Head of caudate nucleus (tissue), 42 donors: ENCODE measurements at regions not wholly inside any gene's neighbourhood (a gene's known extent, or its start where the extent isn't known, plus 50 kb on each side); places are given as distances from the start of the nearest gene placed in this dataset.
"Not testable (repeated sequence)": the region's sequence is repeated elsewhere in the genome, so short reads cannot be mapped to it uniquely, and the experiment has no call there.

Experiments used
- DNase-seq, 42 donors: peaks; one replicate each; pipeline versions ENCODE4 v3.0.0 to v3.0.0-alpha.2; 2020 to 2021; ENCODE audit warnings: mixed read lengths in 7 of 42
- intact Hi-C: fragments of 100-400 bp; cut with DNase I; formaldehyde crosslinking; loops from one replicate; pipeline ENCODE4 v1.15.0; 2022

DNA sequence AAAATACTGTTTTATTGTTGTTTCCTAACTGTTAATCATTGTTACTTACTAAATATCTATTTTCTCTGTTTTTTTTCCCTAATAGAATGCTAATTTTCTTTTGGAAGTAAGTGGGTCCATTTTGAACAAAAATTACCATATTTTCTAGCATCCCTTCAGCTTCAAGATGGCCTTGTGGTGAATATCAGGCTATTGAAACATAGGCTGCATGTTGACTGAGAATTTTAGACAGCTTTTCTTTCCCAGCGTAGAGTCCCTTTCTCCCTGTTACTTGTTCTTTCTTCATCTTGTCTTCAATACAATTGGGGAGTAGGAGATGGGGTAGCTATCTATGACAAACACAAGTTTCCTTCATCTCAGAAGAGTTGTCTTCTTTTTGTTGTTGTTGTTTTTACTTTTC is 397.0 kb downstream of the DOK5 start:
- intact Hi-C loops = no loop called here
- DNase-seq = no peak

DNA sequence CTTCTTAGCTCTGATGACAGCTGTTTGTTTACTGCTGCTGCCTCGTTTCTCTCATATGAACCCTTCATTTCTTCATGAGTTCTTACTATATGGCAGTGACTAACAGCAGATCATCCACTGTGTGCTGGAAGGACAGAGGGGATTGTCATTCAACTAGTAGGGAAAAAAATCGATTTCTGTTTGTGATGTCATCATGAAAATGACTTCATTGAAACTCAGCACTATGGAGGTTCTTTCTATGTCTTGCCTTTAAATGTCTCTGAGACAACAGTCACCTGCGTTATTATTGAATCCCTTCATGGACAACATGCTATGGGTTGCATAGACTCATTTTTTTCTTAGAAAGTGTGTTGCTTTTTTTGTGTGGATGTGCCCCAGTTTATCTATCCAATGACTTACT is 394.4 kb downstream of the DOK5 start:
- DNase-seq = no peak
- intact Hi-C loops = no loop called here

DNA sequence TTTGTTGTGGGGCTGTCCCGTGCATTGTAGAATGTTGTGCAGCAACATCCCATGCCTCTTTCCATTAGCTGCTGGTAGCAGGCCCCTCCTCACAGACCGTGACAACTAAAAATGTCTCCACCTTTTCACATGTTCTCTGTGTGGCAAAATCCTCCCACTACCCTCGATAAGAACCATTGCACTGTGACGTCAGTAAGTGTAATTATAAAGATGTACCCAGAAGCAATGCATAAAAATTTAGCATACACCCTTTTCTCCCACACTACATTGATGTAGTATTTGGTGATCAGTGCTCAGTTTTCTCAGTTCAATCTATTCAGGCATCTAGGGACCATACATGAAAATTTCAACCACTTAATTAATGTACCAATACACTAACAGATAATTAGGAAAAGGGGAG is 389.9 kb downstream of the DOK5 start:
- intact Hi-C loops = no loop called here
- no peak for DNase-seq

DNA sequence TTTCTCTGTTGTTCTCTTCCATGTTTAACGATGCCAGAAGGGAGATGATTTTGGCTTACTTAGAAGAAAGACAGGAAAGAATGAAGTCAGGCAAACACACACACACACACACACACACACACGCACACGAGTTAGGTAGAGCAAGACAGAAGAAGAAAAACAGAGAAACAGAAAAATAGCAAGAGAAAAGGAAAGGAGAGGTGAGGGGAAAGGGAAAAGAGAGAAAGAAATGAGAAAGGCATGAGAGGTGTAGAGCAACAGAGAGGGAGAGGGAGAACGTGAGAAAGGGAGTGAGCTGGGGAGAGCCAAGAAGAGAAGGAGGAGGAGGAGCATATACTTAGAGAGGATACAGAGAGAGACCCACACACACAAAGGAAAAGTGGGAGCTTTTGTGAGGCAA is 385.3 kb downstream of the DOK5 start:
- no peak for DNase-seq
- intact Hi-C loops = no loop called here

DNA sequence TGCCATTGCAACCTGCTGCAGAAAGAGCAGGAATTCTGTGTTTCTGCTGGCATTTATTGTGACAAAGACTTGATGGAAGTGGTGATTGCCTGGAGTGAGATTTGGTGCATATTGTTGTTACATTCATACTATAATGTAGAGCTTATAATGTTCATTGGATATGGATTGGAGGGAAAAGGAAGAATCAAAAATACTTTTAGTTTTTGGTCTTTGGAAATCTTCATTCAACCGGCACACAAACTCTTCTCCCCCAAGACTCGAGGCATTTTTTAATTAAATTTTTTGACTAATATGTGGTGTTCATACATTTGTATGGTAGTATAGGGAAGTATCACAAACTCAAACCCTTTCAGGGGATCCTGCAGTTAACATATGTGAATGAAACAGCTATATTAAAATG is 380.8 kb downstream of the DOK5 start:
- intact Hi-C loops = no loop called here
- DNase-seq = no peak

DNA sequence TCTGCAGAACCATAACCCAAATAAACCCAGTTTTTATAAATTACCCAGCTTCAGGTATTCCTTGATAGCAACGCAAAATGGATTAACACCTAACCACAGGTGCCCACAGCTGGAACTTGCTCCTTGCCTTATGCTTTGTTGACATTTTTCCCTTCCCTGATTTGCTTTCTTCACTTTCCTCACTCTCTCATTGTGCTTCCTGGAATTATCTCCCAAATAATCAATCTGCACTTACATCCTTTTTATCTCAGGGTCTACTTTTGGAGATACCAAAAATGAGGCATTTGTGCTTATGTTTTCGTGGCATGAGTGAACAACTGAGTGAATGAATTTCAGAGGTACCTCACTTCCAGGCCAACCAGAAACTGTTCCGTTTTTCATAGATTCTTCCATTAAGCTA is 374.3 kb downstream of the DOK5 start:
- intact Hi-C loops = no loop called here
- no peak for DNase-seq

DNA sequence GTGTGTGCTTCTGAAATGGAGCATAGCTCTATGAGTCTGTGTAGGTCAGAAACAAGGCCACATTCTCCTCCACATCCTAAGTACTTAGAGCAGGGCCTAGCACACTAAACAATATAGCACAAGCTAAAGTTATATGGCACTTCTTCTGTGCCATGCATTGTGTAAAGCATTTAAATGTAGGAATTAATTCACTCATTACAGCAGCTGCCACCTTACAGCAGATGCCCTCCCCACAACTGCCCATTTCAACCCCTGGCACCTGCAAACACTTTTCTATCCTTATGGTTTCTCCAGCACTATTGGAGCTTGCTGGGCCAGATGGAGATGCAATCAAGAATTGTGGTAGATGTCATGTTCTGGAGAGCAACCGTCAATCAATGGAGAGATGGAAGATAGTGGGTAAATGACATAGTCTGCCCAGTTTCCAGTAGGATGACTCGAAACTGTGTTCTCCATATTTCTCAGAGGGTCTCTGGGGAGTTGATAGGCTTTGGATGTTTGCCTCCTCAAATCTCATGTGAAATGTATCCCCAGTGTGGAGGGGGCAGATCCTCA is 373.7 kb downstream of the DOK5 start:
- intact Hi-C loops = no loop called here
- no peak for DNase-seq

DNA sequence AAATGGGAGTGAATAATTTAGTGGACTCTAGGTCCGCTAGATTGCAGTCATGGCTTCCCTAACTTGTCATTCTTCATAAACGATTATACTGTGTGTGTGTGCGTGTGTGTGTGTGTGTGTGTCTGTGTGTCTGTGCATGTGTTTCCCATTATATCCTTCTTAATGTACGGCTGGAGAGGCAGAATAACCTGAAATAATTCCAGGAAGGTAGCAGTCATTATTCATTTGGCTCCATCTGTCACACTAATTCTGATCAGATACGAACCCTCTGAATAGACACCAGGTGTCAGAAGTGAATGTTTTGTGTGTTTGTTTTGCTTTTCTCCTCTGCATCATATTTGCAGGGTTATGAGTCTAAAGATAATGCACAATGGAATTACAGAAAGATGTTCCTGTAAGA is 372.9 kb downstream of the DOK5 start:
- DNase-seq = no peak
- intact Hi-C loops = no loop called here

DNA sequence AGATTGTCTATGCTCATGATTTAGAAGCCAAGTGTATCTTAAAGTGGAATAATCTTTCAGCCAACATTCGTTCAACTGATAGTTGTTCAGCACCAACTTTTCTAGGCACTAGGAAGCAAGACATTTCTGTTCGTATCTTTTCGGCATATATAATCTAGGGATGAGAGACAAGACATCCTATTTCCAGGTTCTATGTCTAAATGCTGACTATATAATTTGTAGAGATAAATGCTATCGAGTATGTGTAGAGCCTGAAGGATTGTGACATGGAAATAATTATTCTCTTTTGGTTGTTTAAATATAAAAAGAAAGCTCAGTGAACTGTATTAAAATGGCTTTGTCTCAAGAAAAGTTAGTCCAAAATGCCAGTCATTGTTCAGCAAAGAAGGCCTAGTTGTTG is 371.6 kb downstream of the DOK5 start:
- DNase-seq = no peak
- intact Hi-C loops = no loop called here

DNA sequence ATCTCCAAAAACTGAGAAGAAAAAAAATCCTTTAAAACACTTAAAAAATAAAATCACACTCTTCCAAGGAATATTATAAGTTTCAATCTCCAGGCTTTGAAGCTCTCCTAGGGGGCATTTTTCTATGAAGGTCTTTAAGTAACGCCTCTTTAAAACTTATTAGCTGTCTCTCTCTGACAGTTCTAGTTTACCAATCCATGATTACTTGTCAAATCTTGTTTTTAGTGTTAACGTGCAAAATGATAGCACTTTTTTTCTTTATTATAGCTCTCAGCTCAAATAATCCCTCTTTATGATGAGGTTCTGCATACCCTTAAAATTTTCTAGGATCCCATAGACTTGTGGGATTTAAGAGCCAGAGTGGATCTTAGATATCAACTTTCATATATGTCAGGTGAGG is 369.0 kb downstream of the DOK5 start:
- intact Hi-C loops = no loop called here
- DNase-seq = no peak

DNA sequence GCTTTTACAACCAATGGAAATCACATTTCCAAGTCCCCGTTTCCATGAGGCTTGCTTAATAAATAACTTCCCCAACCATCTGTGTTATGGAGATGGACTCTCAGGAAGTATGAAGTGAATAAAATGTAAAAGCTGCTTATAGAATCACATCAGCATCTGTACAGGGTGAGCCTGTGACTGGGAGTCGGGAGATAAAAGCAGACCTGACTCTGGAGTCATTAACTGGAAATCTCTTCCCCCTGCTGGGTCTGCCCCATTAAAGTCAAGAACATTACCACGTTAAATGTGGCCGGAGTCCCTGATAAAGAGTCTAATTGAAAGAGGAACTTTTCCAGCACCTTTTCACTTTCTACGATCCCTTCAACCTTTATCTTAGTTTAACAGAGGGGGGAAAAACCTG is 368.5 kb downstream of the DOK5 start:
- no peak for DNase-seq
- intact Hi-C loops = no loop called here

DNA sequence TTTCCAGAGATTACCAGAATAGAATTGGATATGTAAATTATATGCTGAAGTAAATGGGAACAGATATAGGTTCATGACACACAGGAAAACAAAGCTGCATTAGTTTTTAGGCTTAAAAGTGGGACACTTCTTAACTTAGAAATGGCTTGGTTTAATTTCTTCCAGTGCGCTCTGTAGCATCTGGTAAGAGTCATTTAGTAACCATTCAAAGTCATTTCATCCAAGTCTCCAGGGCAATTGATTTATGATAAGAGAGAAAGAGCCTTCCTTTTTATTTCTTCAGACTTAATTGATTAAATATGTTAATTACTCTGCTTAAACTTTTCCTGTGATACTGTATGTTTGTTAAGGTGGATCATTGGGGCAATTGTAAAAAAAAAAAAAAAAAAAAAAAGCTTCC is 368.0 kb downstream of the DOK5 start:
- intact Hi-C loops = no loop called here
- DNase-seq = no peak

DNA sequence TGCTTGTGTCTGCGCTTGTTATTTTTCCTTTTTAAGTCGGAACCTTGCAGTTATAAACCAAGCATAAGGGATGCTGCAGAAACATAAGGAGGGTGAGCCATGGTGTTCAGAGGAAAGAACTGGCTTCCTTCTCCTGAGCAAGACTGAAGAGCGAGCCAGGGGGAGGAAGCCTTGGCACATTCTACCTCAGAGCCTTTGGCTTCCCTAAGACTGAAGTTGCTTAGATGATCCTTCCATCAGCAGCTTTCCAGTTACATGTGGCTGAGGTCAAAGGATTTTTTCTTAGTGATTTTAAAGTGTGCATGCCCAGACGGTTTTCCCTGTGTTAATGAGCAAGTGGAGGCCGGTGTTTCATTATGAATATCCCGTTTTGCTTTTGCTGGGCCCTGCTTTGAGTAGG is 363.8 kb downstream of the DOK5 start:
- intact Hi-C loops = no loop called here
- DNase-seq = no peak

DNA sequence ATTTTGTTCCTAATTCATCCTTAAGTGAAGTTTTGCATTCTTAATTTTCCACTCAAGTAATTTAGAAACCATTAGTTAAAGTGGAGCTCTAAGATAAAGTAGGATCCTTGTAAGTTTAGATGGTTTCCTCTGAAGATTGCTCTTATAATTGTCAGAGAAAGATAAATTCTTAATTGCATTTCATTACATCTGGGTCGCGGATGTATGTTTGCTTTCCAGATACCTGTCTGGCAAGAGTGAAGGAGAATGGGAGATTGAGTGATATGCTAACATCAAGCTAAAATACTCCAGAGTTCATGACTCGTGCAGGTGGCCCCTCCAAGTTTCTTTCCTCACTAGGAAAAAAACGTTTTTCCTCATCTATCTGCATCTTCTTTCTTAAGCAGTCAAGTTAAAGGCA is 361.8 kb downstream of the DOK5 start:
- no peak for DNase-seq
- intact Hi-C loops = no loop called here

DNA sequence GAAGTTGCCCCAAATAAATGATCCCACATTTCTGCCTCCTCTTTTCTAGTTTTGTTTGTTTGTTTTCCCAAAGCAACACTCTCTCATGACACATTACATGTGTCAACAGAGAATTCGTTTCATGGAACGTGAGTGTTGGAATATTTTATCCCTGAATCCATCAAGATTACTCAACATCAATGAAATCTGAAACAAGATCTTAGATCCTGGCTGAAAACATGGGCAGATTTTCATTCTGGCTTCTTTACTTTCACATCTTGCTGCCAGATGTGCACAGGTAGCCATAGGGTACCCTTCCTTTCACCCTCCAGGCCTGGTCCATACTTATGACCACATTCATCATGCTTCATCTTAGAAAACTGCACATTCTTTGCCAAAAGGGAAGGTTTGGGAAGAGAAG is 347.0 kb downstream of the DOK5 start:
- intact Hi-C loops = no loop called here
- DNase-seq = no peak

DNA sequence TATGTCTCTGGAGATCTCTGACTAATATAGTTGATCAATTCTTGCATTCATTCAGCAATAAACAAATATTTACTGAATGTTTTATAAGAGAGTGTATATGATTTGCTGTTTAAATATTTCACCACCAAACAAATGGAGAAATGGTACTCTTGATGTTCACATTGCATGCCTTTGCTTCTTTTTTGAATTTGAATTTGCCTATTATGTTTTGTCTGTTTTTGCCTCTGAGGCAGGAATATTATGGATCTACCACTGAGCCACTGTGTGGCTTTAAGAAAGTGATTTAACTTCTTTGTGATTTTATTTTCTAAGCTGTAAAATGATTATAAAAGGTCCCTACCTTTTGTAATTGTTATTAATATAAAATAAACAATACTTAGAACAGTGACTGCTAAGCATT is 345.0 kb downstream of the DOK5 start:
- intact Hi-C loops = no loop called here
- DNase-seq = no peak

DNA sequence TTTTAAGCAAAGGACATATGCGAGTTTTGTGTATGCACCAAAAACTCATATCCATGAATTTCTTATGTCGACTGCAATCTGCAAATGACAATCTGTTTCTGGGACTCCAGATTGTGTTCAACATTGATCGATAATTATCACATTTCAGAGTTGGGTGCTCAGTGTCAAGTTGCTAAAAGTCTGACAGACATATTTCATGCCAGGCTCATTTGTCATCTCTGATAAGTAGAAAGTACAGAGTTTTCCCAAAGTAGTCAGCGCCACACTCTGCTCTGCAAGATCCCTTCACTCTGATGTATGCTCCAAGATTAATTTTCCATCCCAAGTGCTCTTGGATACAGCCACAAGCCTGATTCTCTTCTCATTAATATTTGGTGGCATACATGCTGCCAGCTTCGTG is 331.1 kb downstream of the DOK5 start:
- no peak for DNase-seq
- intact Hi-C loops = no loop called here

DNA sequence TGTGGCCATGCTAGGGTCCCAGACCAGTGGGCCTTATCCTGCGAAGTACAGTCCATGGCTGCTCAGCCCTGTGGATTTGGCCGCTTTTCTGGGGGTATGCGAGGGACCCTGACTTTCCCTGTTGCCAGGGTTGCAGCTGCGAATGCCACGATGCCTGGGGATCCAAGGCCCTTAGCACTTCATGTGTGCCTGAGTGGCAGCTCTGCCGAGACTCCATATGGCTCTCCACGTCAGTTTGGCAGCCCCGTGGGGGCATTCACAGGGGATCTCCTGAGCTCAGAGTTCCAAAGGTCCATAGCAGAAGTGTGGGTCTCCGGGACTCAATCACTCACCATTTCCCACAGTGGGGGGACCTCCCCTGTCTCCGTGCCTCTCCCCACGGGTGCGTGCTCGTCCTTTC is 319.5 kb downstream of the DOK5 start:
- no peak for DNase-seq
- intact Hi-C loops = no loop called here

DNA sequence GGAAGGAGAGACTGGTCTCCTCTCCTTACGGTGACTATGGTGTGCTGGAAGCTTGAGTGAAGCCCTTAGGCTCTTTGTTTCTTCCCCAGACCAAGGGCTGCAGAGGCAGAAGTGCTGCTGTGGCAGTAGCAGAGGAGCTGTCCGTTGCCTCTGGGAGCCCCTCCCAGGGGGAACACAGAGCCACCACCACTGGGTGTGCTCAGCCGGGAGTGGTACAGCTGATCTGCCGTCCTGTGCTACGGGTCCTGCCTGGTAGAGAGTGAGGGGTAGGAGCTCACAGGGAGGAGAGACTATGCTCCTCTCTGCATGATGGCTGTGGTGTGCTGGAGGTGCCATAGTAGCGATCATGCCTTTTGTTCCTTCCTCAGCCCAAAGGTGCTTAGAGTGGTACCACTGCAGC is 318.7 kb downstream of the DOK5 start:
- no peak for DNase-seq
- intact Hi-C loops = no loop called here

DNA sequence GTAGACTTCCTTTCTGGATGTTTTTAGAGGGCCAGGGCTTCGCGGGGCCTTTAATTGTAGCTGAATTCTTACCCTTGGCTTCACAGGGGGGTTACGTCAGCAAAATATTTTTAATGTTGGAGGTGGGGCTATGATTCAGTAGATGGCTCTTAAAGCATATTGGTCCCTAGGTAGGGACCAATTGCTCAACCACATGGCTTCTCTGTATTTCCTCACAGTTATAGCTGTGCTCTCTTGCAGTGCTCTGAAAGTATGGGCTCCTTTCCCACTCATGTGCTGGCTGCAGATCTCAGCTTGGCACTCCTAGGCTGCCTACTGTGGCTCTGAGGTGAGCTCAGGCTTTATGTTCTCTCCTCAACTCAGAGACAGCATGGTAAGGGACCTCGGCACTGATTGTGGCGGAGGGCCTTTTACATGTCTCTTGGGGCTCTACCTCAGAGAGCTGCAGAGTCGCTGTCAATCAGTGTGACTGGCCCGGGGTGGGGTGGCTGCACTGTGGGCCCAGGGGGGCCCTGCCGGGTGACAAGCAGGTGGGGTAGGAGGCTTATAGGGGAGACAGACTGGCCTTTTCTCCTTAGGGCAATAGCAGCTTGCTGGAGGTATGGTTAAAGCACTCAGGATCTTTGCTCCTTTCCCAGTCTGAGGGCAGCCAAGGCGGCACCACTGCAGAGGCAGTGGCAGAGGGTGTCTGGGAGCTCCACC is 318.0 kb downstream of the DOK5 start:
- intact Hi-C loops = no loop called here
- no peak for DNase-seq

DNA sequence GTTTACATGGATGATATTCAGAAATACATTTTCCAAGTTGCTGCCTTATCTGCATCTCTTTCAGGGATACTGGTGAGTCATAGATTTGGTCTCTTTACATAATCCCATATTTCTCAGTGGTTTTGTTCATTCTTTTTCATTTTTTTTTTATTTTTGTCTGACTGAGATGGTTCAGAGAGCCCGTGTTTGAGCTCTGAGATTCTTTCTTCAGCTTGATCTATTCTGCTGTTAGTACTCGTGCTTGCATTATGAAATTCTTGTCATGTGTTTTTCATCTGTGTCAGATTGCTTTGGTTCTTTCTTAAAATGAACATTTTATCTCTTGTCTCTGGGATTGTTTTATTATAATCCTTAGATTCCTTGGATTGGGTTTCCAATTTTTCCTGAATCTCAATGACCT is 317.3 kb downstream of the DOK5 start:
- intact Hi-C loops = no loop called here
- DNase-seq = no peak

DNA sequence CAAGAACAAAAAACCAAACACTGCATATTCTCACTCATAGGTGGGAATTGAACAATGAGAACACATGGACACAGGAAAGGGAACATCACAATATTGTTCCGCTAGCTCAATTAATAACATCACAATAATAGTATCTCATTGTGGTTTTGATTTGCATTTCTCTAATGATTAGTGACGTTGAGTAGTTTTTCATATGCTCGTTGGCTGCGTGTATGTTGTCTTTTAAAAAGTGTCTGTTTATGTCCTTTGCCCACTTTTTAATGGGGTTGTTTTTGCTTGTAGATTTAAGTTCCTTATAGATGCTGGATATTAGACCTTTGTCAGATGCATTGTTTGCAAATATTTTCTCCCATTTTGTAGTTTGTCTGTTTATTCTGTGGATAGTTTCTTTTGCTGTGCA is 312.9 kb downstream of the DOK5 start:
- DNase-seq, intact Hi-C loops: not testable (repeated sequence)
